Liver (tissue), 8 donors: ENCODE measurements at regions not wholly inside any gene's neighbourhood (a gene's known extent, or its start where the extent isn't known, plus 50 kb on each side); places are given as distances from the start of the nearest gene placed in this dataset.

ENCODE experiments used
- DNase-seq: peaks from one replicate; pipeline ENCODE4 v3.0.0-alpha.2; 2017; ENCODE audit warnings: low spot score
- H3K27ac ChIP-seq, 2 donors: one replicate each; pipeline ENCODE4 v1.7.0; 2013; ENCODE audit warnings: inconsistent platforms in 2 of 2, low read length in 2 of 2, control low read depth in 1 of 2, low read depth in 1 of 2, mild to moderate bottlenecking in 1 of 2
- H3K27me3 ChIP-seq, 4 donors: one replicate each; pipeline versions ENCODE4 v1.6.1 to v1.7.0; 2013; ENCODE audit warnings: low read length in 3 of 4, inconsistent platforms in 1 of 4, mild to moderate bottlenecking in 1 of 4, moderate library complexity in 1 of 4; ENCODE audit not compliant: control insufficient read depth in 4 of 4, insufficient read depth in 4 of 4
- H3K36me3 ChIP-seq, 4 donors: one replicate each; pipeline versions ENCODE4 v1.6.1 to v1.7.0; 2013; ENCODE audit warnings: low read length in 3 of 4, mild to moderate bottlenecking in 3 of 4, low read depth in 1 of 4, moderate library complexity in 1 of 4; ENCODE audit not compliant: control insufficient read depth in 4 of 4, insufficient read depth in 3 of 4
- H3K4me1 ChIP-seq, 4 donors: one replicate each; pipeline versions ENCODE4 v1.6.1 to v1.7.0; 2013; ENCODE audit warnings: low read length in 3 of 4, mild to moderate bottlenecking in 3 of 4, moderate library complexity in 1 of 4; ENCODE audit not compliant: control insufficient read depth in 4 of 4, insufficient read depth in 4 of 4
- H3K4me3 ChIP-seq, 3 donors: one replicate each; pipeline versions ENCODE4 v1.6.1 to v1.7.0; 2013; ENCODE audit warnings: low read length in 3 of 3, control low read depth in 1 of 3, low read depth in 1 of 3, mild to moderate bottlenecking in 1 of 3
- H3K9ac ChIP-seq, 2 donors: one replicate each; pipeline ENCODE4 v1.7.0; 2013; ENCODE audit warnings: low read length in 2 of 2, mild to moderate bottlenecking in 2 of 2, moderate library complexity in 2 of 2, control low read depth in 1 of 2, low read depth in 1 of 2
- H3K9me3 ChIP-seq, 4 donors: one replicate each; pipeline versions ENCODE4 v1.6.1 to v1.7.0; 2013; ENCODE audit warnings: low read length in 3 of 4; ENCODE audit not compliant: control insufficient read depth in 4 of 4
- FOXA2 ChIP-seq: IDR thresholded peaks from 2 replicates; pipeline ENCODE4 v1.6.1; 2016; ENCODE audit warnings: antibody characterized with exemption
- GABPA ChIP-seq, 2 donors: IDR thresholded peaks in 1 of 2; conservative IDR thresholded peaks in 1 of 2; 2 replicates each; pipeline ENCODE4 v1.6.1; 2016; ENCODE audit warnings: antibody characterized with exemption in 2 of 2, mild to moderate bottlenecking in 1 of 2, moderate library complexity in 1 of 2
- HNF4A ChIP-seq, 2 donors: conservative IDR thresholded peaks; 2 replicates each; pipeline ENCODE4 v1.6.1; 2016; ENCODE audit warnings: antibody characterized with exemption in 2 of 2, mild to moderate bottlenecking in 2 of 2
- HNF4G ChIP-seq: IDR thresholded peaks from 2 replicates; pipeline ENCODE4 v1.6.1; 2016; ENCODE audit warnings: antibody characterized with exemption
- NR2F2 ChIP-seq: IDR thresholded peaks from 2 replicates; pipeline ENCODE4 v1.6.1; 2016; ENCODE audit warnings: antibody characterized with exemption
- RAD21 ChIP-seq, 2 donors: IDR thresholded peaks; 2 replicates each; pipeline ENCODE4 v1.6.1; 2016; ENCODE audit warnings: antibody characterized with exemption in 2 of 2, mild to moderate bottlenecking in 2 of 2
- RXRA ChIP-seq, 2 donors: IDR thresholded peaks; 2 replicates each; pipeline ENCODE4 v1.6.1; 2017 to 2018; ENCODE audit warnings: antibody characterized with exemption in 2 of 2, mild to moderate bottlenecking in 1 of 2
- SP1 ChIP-seq: IDR thresholded peaks from 2 replicates; pipeline ENCODE4 v1.6.1; 2018; ENCODE audit warnings: antibody characterized with exemption, mild to moderate bottlenecking
- TAF1 ChIP-seq: conservative IDR thresholded peaks from 2 replicates; pipeline ENCODE4 v1.6.1; 2016; ENCODE audit warnings: antibody characterized with exemption, mild to moderate bottlenecking
- WGBS: extraction: QIAGEN DNeasy Blood & Tissue Kit; methylation state at CpG from one replicate; pipeline ENCODE4 v1.1.7; 2013; 5-methylcytosine and 5-hydroxymethylcytosine counted together
- TF ChIP-seq, protein P1 (sequence below): IDR thresholded peaks from 2 replicates; pipeline ENCODE4 v1.6.1; 2016; ENCODE audit warnings: antibody characterized with exemption
- TF ChIP-seq, protein P2 (sequence below): IDR thresholded peaks from 2 replicates; pipeline ENCODE4 v1.6.1; 2016; ENCODE audit warnings: antibody characterized with exemption, mild to moderate bottlenecking
- TF ChIP-seq, protein P3 (sequence below): fragments of 150-350 bp; IDR thresholded peaks from 2 replicates; pipeline ENCODE4 v1.5.1; 2017; ENCODE audit warnings: improper control_type of control experiment, low read depth, low read length; ENCODE audit not compliant: missing input control
- TF ChIP-seq, protein P4 (sequence below): IDR thresholded peaks from 2 replicates; pipeline ENCODE4 v1.6.1; 2016; ENCODE audit warnings: antibody characterized with exemption
- donor health status: healthy.
- donor health status: healthy.
- donor health status: healthy.
- donor health status: healthy.
- donor health status: healthy.

DNA sequence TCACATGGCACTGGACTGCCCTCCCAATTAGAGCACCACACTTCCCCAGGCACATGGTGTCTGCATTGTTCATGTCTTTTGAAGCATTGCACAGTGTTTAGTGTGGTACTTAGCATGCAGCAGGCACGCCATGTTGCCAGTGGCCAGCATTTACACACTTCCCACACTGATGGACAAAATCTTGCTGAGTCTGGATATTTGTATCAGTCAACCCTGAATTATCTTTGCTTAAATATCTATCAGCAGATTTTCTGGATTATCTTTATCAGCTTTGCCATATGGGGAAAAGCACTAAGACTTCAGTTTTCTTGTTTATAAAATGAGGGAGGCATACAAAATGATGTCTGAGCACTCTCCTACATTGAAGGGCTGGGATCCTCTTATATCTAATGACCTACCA lies 416.0 kb upstream of the MMADHC start:
- H3K36me3 ChIP-seq, result no peaks in the 10 kb centered on the region
- TF ChIP-seq RXRA (IDR thresholded peaks at IDR 0.05) (no peak), SP1 (no peak), GABPA (IDR thresholded peaks at IDR 0.05 in 1 of 2, conservative IDR thresholded peaks at IDR 0.05 in 1 of 2) (no peak)
- TF ChIP-seq, protein P1, sequence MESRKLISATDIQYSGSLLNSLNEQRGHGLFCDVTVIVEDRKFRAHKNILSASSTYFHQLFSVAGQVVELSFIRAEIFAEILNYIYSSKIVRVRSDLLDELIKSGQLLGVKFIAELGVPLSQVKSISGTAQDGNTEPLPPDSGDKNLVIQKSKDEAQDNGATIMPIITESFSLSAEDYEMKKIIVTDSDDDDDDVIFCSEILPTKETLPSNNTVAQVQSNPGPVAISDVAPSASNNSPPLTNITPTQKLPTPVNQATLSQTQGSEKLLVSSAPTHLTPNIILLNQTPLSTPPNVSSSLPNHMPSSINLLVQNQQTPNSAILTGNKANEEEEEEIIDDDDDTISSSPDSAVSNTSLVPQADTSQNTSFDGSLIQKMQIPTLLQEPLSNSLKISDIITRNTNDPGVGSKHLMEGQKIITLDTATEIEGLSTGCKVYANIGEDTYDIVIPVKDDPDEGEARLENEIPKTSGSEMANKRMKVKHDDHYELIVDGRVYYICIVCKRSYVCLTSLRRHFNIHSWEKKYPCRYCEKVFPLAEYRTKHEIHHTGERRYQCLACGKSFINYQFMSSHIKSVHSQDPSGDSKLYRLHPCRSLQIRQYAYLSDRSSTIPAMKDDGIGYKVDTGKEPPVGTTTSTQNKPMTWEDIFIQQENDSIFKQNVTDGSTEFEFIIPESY, result no peak
- no peak for DNase-seq
- H3K4me1 ChIP-seq, result peaks cover 0 to 3% (median 0%) of the 10 kb centered on the region in 4 donors
- H3K9me3 ChIP-seq, result no peaks in the 10 kb centered on the region
- 93% methylated on average over 1 of the region's 1 CpG for WGBS
- H3K9ac ChIP-seq, result no peak overlapping the region
- H3K27ac ChIP-seq, result no peak overlapping the region
- H3K27me3 ChIP-seq, result no peaks in the 10 kb centered on the region
- H3K4me3 ChIP-seq, result no peak overlapping the region

DNA sequence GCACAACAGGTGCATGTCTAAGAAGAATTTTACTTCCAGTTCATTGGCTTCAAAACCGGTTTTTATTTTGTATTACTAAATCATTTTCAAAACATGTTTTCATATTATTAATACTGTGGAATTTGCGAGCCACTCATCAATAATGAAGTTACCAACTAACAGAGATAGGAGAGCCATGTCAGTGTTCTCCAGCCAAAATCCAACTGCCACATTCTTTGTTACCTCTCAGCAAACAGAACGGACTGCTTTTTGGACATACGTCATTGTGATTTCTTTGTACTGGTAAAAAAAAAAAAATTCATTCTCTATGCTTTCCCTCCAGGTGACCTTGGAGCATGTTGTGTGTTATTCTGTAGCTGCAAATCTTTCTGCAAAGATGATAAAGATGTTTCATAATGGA lies 414.2 kb upstream of the MMADHC start:
- 53% methylated on average over 4 of the region's 4 CpGs for WGBS
- Histone ChIP-seq H3K9ac (no peak overlapping the region), H3K9me3 (no peaks in the 10 kb centered on the region), H3K4me1 (peaks cover 0 to 3% (median 0%) of the 10 kb centered on the region in 4 donors), H3K27ac (no peak overlapping the region), H3K4me3 (no peak overlapping the region), H3K36me3 (no peaks in the 10 kb centered on the region), H3K27me3 (no peaks in the 10 kb centered on the region)
- no peak for DNase-seq
- TF ChIP-seq SP1 (no peak), HNF4G (no peak), FOXA2 (no peak), GABPA (IDR thresholded peaks at IDR 0.05 in 1 of 2, conservative IDR thresholded peaks at IDR 0.05 in 1 of 2) (no peak), TAF1 (no peak), RXRA (IDR thresholded peaks at IDR 0.05) (no peak), NR2F2 (no peak), RAD21 (IDR thresholded peaks at IDR 0.05) (no peak), HNF4A (conservative IDR thresholded peaks at IDR 0.05) (no peak)
- TF ChIP-seq, protein P1, result no peak
- TF ChIP-seq, protein P2, sequence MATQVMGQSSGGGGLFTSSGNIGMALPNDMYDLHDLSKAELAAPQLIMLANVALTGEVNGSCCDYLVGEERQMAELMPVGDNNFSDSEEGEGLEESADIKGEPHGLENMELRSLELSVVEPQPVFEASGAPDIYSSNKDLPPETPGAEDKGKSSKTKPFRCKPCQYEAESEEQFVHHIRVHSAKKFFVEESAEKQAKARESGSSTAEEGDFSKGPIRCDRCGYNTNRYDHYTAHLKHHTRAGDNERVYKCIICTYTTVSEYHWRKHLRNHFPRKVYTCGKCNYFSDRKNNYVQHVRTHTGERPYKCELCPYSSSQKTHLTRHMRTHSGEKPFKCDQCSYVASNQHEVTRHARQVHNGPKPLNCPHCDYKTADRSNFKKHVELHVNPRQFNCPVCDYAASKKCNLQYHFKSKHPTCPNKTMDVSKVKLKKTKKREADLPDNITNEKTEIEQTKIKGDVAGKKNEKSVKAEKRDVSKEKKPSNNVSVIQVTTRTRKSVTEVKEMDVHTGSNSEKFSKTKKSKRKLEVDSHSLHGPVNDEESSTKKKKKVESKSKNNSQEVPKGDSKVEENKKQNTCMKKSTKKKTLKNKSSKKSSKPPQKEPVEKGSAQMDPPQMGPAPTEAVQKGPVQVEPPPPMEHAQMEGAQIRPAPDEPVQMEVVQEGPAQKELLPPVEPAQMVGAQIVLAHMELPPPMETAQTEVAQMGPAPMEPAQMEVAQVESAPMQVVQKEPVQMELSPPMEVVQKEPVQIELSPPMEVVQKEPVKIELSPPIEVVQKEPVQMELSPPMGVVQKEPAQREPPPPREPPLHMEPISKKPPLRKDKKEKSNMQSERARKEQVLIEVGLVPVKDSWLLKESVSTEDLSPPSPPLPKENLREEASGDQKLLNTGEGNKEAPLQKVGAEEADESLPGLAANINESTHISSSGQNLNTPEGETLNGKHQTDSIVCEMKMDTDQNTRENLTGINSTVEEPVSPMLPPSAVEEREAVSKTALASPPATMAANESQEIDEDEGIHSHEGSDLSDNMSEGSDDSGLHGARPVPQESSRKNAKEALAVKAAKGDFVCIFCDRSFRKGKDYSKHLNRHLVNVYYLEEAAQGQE, result no peak
- TF ChIP-seq, protein P3, sequence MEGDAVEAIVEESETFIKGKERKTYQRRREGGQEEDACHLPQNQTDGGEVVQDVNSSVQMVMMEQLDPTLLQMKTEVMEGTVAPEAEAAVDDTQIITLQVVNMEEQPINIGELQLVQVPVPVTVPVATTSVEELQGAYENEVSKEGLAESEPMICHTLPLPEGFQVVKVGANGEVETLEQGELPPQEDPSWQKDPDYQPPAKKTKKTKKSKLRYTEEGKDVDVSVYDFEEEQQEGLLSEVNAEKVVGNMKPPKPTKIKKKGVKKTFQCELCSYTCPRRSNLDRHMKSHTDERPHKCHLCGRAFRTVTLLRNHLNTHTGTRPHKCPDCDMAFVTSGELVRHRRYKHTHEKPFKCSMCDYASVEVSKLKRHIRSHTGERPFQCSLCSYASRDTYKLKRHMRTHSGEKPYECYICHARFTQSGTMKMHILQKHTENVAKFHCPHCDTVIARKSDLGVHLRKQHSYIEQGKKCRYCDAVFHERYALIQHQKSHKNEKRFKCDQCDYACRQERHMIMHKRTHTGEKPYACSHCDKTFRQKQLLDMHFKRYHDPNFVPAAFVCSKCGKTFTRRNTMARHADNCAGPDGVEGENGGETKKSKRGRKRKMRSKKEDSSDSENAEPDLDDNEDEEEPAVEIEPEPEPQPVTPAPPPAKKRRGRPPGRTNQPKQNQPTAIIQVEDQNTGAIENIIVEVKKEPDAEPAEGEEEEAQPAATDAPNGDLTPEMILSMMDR, result no peak
- TF ChIP-seq, protein P4, sequence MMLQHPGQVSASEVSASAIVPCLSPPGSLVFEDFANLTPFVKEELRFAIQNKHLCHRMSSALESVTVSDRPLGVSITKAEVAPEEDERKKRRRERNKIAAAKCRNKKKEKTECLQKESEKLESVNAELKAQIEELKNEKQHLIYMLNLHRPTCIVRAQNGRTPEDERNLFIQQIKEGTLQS, result no peak
